K562 (cell line): ENCODE measurements at regions not wholly inside any gene's neighbourhood (a gene's known extent, or its start where the extent isn't known, plus 50 kb on each side); places are given as distances from the start of the nearest gene placed in this dataset.

Source experiments
- ARHGAP35 ChIP-seq: fragments of 450-650 bp; IDR thresholded peaks from 2 replicates; pipeline ENCODE4 v1.6.1; 2018; ENCODE audit not compliant: partially characterized antibody
- CBX3 ChIP-seq, 2 experiments: IDR thresholded peaks; 1 replicate in 1 of 2; 2 replicates in 1 of 2; pipeline ENCODE4 v1.6.1; 2012; ENCODE audit warnings: inconsistent platforms in 2 of 2, low read length in 2 of 2, borderline replicate concordance in 1 of 2, control low read depth in 1 of 2
- ELF2 ChIP-seq: fragments of 250-450 bp; sonication (Bioruptor Pico); IDR thresholded peaks from 2 replicates; pipeline ENCODE4 v1.5.0; 2021; ENCODE audit warnings: mild to moderate bottlenecking
- FOS ChIP-seq: IDR thresholded peaks from 3 replicates; pipeline ENCODE4 v1.6.1; 2011; ENCODE audit not compliant: insufficient read length; ENCODE audit errors: extremely low read depth
- KAT2B ChIP-seq: IDR thresholded peaks from one replicate; pipeline ENCODE4 v1.6.1; 2012; ENCODE audit warnings: low read depth, mild to moderate bottlenecking, control low read depth, inconsistent platforms, low read length, moderate library complexity
- PCBP1 ChIP-seq: fragments of 200-400 bp; formaldehyde crosslinking; IDR thresholded peaks from 2 replicates; pipeline ENCODE4 v1.6.1; 2018; ENCODE audit warnings: mild to moderate bottlenecking, low read depth, low read length; ENCODE audit not compliant: poor library complexity, severe bottlenecking
- PTBP1 ChIP-seq: fragments of 200-400 bp; formaldehyde crosslinking; IDR thresholded peaks from 2 replicates; pipeline ENCODE4 v1.6.1; 2017; ENCODE audit warnings: low read depth, low read length
- TAF7 ChIP-seq: fragments of 450-650 bp; IDR thresholded peaks from 2 replicates; pipeline ENCODE4 v1.6.1; 2016; ENCODE audit warnings: missing genetic modification characterization, missing compliant biosample characterization
- ZNF3 ChIP-seq: fragments of 250-450 bp; sonication (Bioruptor Pico); IDR thresholded peaks from 2 replicates; pipeline ENCODE4 v1.5.0; 2021; ENCODE audit warnings: mild to moderate bottlenecking, moderate library complexity
- ZNF311 ChIP-seq: fragments of 250-450 bp; sonication (Bioruptor Pico); IDR thresholded peaks from 2 replicates; pipeline ENCODE4 v1.4.0; 2020; ENCODE audit warnings: mild to moderate bottlenecking, moderate library complexity
- TF ChIP-seq, protein P1 (sequence below): sonication (generic); formaldehyde crosslinking; IDR thresholded peaks from 2 replicates; pipeline ENCODE4 v1.4.0; 2020; ENCODE audit warnings: mild to moderate bottlenecking, missing genetic modification reagents
- TF ChIP-seq, protein P2 (sequence below): fragments of 450-650 bp; IDR thresholded peaks from 2 replicates; pipeline ENCODE4 v1.6.1; 2018; ENCODE audit warnings: mild to moderate bottlenecking, low read depth; ENCODE audit not compliant: partially characterized antibody
- TF ChIP-seq, protein P3 (sequence below), 2 experiments: IDR thresholded peaks; 2 replicates each; pipeline ENCODE4 v1.6.1; 2012; ENCODE audit warnings: improper control_type of control experiment in 2 of 2, low read depth in 2 of 2, low read length in 2 of 2, borderline replicate concordance in 1 of 2
- TF ChIP-seq, protein P4 (sequence below): fragments of 250-450 bp; sonication (Bioruptor Pico); IDR thresholded peaks from 2 replicates; pipeline ENCODE4 v1.8.0; 2021; ENCODE audit warnings: mild to moderate bottlenecking, moderate library complexity
- TF ChIP-seq, protein P5 (sequence below): fragments of 450-650 bp; IDR thresholded peaks from 2 replicates; pipeline ENCODE4 v1.6.1; 2017; ENCODE audit warnings: antibody characterized with exemption
- TF ChIP-seq, protein P6 (sequence below): sonication (generic); formaldehyde crosslinking; IDR thresholded peaks from 2 replicates; pipeline ENCODE4 v1.8.0; 2022; ENCODE audit warnings: mild to moderate bottlenecking, missing genetic modification reagents

DNA sequence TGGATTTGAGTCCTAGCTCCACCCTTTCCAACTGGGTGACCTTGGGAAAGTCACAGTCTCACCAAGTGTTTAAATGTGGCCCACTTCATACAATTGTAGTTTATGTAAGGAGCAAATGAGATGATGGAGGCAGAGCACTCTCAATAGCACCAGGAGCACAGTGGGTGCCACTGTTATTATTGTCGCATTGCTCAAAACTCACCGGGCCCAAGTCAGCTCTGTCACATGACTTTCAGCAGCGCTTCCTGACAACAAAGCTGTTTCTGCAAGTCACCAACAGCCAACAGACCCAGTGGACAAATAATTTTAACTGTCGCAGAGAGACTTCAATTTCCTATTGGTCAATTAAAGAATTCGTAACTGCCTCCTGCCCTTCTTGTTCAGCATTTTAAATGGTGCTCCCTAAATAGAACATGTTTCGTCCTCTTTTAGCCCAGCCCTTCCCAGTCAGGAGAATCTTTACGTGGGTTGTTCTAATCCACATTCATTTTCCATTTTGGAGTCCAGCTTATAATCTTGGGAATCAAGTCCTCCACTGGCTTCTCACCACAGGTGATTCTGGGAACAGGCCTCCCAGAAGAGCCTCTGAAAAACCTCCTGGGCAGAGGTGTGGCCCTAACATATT lies 415.6 kb upstream of the NPVF start (continued):
- TF ChIP-seq, protein P1, sequence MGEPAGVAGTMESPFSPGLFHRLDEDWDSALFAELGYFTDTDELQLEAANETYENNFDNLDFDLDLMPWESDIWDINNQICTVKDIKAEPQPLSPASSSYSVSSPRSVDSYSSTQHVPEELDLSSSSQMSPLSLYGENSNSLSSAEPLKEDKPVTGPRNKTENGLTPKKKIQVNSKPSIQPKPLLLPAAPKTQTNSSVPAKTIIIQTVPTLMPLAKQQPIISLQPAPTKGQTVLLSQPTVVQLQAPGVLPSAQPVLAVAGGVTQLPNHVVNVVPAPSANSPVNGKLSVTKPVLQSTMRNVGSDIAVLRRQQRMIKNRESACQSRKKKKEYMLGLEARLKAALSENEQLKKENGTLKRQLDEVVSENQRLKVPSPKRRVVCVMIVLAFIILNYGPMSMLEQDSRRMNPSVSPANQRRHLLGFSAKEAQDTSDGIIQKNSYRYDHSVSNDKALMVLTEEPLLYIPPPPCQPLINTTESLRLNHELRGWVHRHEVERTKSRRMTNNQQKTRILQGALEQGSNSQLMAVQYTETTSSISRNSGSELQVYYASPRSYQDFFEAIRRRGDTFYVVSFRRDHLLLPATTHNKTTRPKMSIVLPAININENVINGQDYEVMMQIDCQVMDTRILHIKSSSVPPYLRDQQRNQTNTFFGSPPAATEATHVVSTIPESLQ (CRISPR knock-in tag): no peak
- TF ChIP-seq FOS: no peak
- TF ChIP-seq, protein P2, sequence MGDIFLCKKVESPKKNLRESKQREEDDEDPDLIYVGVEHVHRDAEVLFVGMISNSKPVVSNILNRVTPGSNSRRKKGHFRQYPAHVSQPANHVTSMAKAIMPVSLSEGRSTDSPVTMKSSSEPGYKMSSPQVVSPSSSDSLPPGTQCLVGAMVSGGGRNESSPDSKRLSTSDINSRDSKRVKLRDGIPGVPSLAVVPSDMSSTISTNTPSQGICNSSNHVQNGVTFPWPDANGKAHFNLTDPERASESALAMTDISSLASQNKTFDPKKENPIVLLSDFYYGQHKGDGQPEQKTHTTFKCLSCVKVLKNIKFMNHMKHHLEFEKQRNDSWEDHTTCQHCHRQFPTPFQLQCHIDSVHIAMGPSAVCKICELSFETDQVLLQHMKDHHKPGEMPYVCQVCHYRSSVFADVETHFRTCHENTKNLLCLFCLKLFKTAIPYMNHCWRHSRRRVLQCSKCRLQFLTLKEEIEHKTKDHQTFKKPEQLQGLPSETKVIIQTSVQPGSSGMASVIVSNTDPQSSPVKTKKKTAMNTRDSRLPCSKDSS: no peak
- TF ChIP-seq, protein P3, sequence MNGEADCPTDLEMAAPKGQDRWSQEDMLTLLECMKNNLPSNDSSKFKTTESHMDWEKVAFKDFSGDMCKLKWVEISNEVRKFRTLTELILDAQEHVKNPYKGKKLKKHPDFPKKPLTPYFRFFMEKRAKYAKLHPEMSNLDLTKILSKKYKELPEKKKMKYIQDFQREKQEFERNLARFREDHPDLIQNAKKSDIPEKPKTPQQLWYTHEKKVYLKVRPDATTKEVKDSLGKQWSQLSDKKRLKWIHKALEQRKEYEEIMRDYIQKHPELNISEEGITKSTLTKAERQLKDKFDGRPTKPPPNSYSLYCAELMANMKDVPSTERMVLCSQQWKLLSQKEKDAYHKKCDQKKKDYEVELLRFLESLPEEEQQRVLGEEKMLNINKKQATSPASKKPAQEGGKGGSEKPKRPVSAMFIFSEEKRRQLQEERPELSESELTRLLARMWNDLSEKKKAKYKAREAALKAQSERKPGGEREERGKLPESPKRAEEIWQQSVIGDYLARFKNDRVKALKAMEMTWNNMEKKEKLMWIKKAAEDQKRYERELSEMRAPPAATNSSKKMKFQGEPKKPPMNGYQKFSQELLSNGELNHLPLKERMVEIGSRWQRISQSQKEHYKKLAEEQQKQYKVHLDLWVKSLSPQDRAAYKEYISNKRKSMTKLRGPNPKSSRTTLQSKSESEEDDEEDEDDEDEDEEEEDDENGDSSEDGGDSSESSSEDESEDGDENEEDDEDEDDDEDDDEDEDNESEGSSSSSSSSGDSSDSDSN (IDR thresholded peaks at IDR 0.05; ENCODE audit: borderline replicate concordance in 1 of 2, low read depth in 2 of 2, low read length in 2 of 2): no peak
- TF ChIP-seq, protein P4, sequence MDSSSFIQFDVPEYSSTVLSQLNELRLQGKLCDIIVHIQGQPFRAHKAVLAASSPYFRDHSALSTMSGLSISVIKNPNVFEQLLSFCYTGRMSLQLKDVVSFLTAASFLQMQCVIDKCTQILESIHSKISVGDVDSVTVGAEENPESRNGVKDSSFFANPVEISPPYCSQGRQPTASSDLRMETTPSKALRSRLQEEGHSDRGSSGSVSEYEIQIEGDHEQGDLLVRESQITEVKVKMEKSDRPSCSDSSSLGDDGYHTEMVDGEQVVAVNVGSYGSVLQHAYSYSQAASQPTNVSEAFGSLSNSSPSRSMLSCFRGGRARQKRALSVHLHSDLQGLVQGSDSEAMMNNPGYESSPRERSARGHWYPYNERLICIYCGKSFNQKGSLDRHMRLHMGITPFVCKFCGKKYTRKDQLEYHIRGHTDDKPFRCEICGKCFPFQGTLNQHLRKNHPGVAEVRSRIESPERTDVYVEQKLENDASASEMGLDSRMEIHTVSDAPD (CRISPR knock-in tag): no peak
- TF ChIP-seq ARHGAP35: no peak
- no peak for TF ChIP-seq TAF7
- TF ChIP-seq, protein P5, sequence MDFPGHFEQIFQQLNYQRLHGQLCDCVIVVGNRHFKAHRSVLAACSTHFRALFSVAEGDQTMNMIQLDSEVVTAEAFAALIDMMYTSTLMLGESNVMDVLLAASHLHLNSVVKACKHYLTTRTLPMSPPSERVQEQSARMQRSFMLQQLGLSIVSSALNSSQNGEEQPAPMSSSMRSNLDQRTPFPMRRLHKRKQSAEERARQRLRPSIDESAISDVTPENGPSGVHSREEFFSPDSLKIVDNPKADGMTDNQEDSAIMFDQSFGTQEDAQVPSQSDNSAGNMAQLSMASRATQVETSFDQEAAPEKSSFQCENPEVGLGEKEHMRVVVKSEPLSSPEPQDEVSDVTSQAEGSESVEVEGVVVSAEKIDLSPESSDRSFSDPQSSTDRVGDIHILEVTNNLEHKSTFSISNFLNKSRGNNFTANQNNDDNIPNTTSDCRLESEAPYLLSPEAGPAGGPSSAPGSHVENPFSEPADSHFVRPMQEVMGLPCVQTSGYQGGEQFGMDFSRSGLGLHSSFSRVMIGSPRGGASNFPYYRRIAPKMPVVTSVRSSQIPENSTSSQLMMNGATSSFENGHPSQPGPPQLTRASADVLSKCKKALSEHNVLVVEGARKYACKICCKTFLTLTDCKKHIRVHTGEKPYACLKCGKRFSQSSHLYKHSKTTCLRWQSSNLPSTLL: no peak
- peak; percentile 35; the same call in 1 of the 2 replicates for TF ChIP-seq ELF2 (CRISPR knock-in tag)
- no peak for TF ChIP-seq ZNF311
- no peak for TF ChIP-seq CBX3 (IDR thresholded peaks at IDR 0.05; ENCODE audit: borderline replicate concordance in 1 of 2, low read length in 2 of 2)
- no peak for TF ChIP-seq PCBP1
- no peak for TF ChIP-seq ZNF3 (CRISPR knock-in tag)
- no peak for TF ChIP-seq KAT2B
- TF ChIP-seq PTBP1: no peak
- TF ChIP-seq, protein P6, sequence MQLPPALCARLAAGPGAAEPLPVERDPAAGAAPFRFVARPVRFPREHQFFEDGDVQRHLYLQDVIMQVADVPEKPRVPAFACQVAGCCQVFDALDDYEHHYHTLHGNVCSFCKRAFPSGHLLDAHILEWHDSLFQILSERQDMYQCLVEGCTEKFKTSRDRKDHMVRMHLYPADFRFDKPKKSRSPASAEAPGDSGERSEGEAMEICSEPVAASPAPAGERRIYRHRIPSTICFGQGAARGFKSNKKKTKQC (CRISPR knock-in tag): no peak
